Neural cell (in vitro differentiated cells): ENCODE measurements at regions not wholly inside any gene's neighbourhood (a gene's known extent, or its start where the extent isn't known, plus 50 kb on each side); places are given as distances from the start of the nearest gene placed in this dataset.
"Not testable (repeated sequence)": the region's sequence is repeated elsewhere in the genome, so short reads cannot be mapped to it uniquely, and the experiment has no call there.

Experiments
- H2AFZ ChIP-seq: fragments of 200-600, 300-800 bp; sonication (generic), shearing (Covaris generic); 2 replicates; pipeline ENCODE4 v1.6.0; 2014; ENCODE audit warnings: low read depth, mild to moderate bottlenecking, antibody characterized with exemption, low read length, moderate library complexity
- H3F3A ChIP-seq: fragments of 200-600 bp; shearing (Covaris generic); 2 replicates; pipeline ENCODE4 v1.6.1; 2016; ENCODE audit warnings: mild to moderate bottlenecking, moderate library complexity, mixed read lengths, antibody characterized with exemption, low read length; ENCODE audit not compliant: insufficient read depth, poor library complexity, severe bottlenecking
- H3K27ac ChIP-seq: fragments of 200-600, 300-800 bp; sonication (generic), shearing (Covaris generic); 2 replicates; pipeline ENCODE4 v1.5.1; 2014; ENCODE audit warnings: mild to moderate bottlenecking, low read length, moderate library complexity
- H3K27me3 ChIP-seq: fragments of 300-800, 200-600 bp; sonication (generic), shearing (Covaris generic); 2 replicates; pipeline ENCODE4 v1.6.0; 2014; ENCODE audit warnings: mild to moderate bottlenecking, low read depth, low read length, moderate library complexity; ENCODE audit not compliant: insufficient read depth
- H3K36me3 ChIP-seq: fragments of 300-800, 200-600 bp; sonication (generic), shearing (Covaris generic); 2 replicates; pipeline ENCODE4 v1.5.1; 2014; ENCODE audit warnings: mild to moderate bottlenecking, antibody characterized with exemption, low read length, moderate library complexity; ENCODE audit not compliant: insufficient read depth
- H3K4me2 ChIP-seq: fragments of 300-800, 200-600 bp; sonication (generic), shearing (Covaris generic); 2 replicates; pipeline ENCODE4 v1.6.0; 2014; ENCODE audit warnings: mild to moderate bottlenecking, low read length
- H3K4me3 ChIP-seq: fragments of 300-800, 200-600 bp; sonication (generic), shearing (Covaris generic); 2 replicates; pipeline ENCODE4 v1.5.1; 2014; ENCODE audit warnings: mild to moderate bottlenecking, low read length, moderate library complexity
- H3K79me2 ChIP-seq: fragments of 200-600 bp; shearing (Covaris generic); replicated peaks from 2 replicates; pipeline ENCODE4 v1.6.0; 2014; ENCODE audit warnings: mild to moderate bottlenecking, low read length, moderate library complexity; ENCODE audit not compliant: insufficient read depth
- H3K9ac ChIP-seq: fragments of 300-800, 200-600 bp; sonication (generic), shearing (Covaris generic); 2 replicates; pipeline ENCODE4 v1.6.1; 2016; ENCODE audit warnings: mild to moderate bottlenecking, low read length, mixed read lengths
- H3K9me2 ChIP-seq: fragments of 200-600 bp; shearing (Covaris generic); 2 replicates; pipeline ENCODE4 v1.6.1; 2016; ENCODE audit warnings: mild to moderate bottlenecking, low read length, mixed read lengths; ENCODE audit not compliant: insufficient read depth
- H3K9me3 ChIP-seq: fragments of 200-600, 300-800 bp; sonication (generic), shearing (Covaris generic); 2 replicates; pipeline ENCODE4 v1.6.1; 2016; ENCODE audit warnings: mild to moderate bottlenecking, mixed run types, low read length, moderate library complexity, mixed read lengths
- H4K20me1 ChIP-seq: fragments of 200-600 bp; shearing (Covaris generic); 2 replicates; pipeline ENCODE4 v1.6.1; 2016; ENCODE audit warnings: mild to moderate bottlenecking, mixed run types; ENCODE audit not compliant: insufficient read depth
- CTCF ChIP-seq: fragments of 450-650 bp; IDR thresholded peaks from 2 replicates; pipeline ENCODE4 v1.5.1; 2014; ENCODE audit warnings: antibody characterized with exemption, mild to moderate bottlenecking, moderate library complexity; ENCODE audit not compliant: poor library complexity, severe bottlenecking
- EP300 ChIP-seq: fragments of 450-650 bp; conservative IDR thresholded peaks from 2 replicates; pipeline ENCODE4 v1.6.1; 2014; ENCODE audit warnings: antibody characterized with exemption, mild to moderate bottlenecking, moderate library complexity; ENCODE audit not compliant: poor library complexity, severe bottlenecking
- EZH2 ChIP-seq: fragments of 200-600, 300-800 bp; shearing (Covaris generic), sonication (generic); IDR thresholded peaks from 2 replicates; pipeline ENCODE4 v1.6.1; 2014; ENCODE audit warnings: antibody characterized with exemption, low read length, borderline replicate concordance, mild to moderate bottlenecking; ENCODE audit not compliant: insufficient read depth, poor library complexity, severe bottlenecking
- MXI1 ChIP-seq: fragments of 450-650 bp; conservative IDR thresholded peaks from 2 replicates; pipeline ENCODE4 v1.6.1; 2014; ENCODE audit warnings: antibody characterized with exemption, mild to moderate bottlenecking; ENCODE audit not compliant: poor library complexity, severe bottlenecking
- POLR2AphosphoS5 ChIP-seq: IDR thresholded peaks from 2 replicates; pipeline ENCODE4 v1.6.1; 2012
- RAD21 ChIP-seq: fragments of 450-650 bp; conservative IDR thresholded peaks from 2 replicates; pipeline ENCODE4 v1.6.1; 2014; ENCODE audit warnings: antibody characterized with exemption, mild to moderate bottlenecking, moderate library complexity
- REST ChIP-seq: IDR thresholded peaks from 2 replicates; pipeline ENCODE4 v1.6.1; 2012; ENCODE audit warnings: borderline replicate concordance
- SMC3 ChIP-seq: fragments of 450-650 bp; conservative IDR thresholded peaks from 2 replicates; pipeline ENCODE4 v1.6.1; 2014; ENCODE audit warnings: antibody characterized with exemption, mild to moderate bottlenecking, moderate library complexity; ENCODE audit not compliant: poor library complexity
- TAF1 ChIP-seq: IDR thresholded peaks from 2 replicates; pipeline ENCODE4 v1.6.1; 2012; ENCODE audit warnings: low read depth

GRCh38 chr16:48059936-48060335, 95.9 kb downstream of the ABCC12 start:
- Histone ChIP-seq H3F3A (no peaks in the 10 kb centered on the region), H3K9ac (no peak overlapping the region), H3K4me2 (no peak overlapping the region), H3K9me2 (no peaks in the 10 kb centered on the region), H4K20me1 (no peaks in the 10 kb centered on the region), H3K27me3 (no peaks in the 10 kb centered on the region), H3K9me3 (no peaks in the 10 kb centered on the region), H3K27ac (no peak overlapping the region), H2AFZ (no peak overlapping the region), H3K79me2 (no peaks in the 10 kb centered on the region), H3K4me3 (no peak overlapping the region), H3K36me3 (no peaks in the 10 kb centered on the region)
- TF ChIP-seq TAF1: no peak
- no peak for TF ChIP-seq REST
- no peak for TF ChIP-seq RAD21
- no peak for TF ChIP-seq EP300
- TF ChIP-seq POLR2AphosphoS5: no peak
- TF ChIP-seq MXI1: no peak

GRCh38 chr16:48059190-48059589, 96.6 kb downstream of the ABCC12 start:
- H3K27me3 ChIP-seq, H3K27ac ChIP-seq, H3K79me2 ChIP-seq, H3F3A ChIP-seq, H3K4me3 ChIP-seq, H4K20me1 ChIP-seq, H3K9ac ChIP-seq, H3K9me3 ChIP-seq, H3K36me3 ChIP-seq, H3K4me2 ChIP-seq, H3K9me2 ChIP-seq, H2AFZ ChIP-seq: not testable (repeated sequence)

- H3K27ac ChIP-seq: no peak overlapping the region
Observed at GRCh38 chr16:48057048-48057447, 98.7 kb downstream of the ABCC12 start.

More at GRCh38 chr16:48057048-48057447, 98.7 kb downstream of the ABCC12 start:
- TF ChIP-seq SMC3: no peak
- no peak for TF ChIP-seq POLR2AphosphoS5
- no peak for TF ChIP-seq TAF1
- TF ChIP-seq REST: no peak
- TF ChIP-seq EZH2: no peak
- TF ChIP-seq MXI1: no peak
- no peak for TF ChIP-seq CTCF
- no peak for TF ChIP-seq EP300
- TF ChIP-seq RAD21: no peak
- Histone ChIP-seq H3K79me2 (no peaks in the 10 kb centered on the region), H3K9me3 (no peaks in the 10 kb centered on the region), H3K9me2 (no peaks in the 10 kb centered on the region), H3K27me3 (no peaks in the 10 kb centered on the region), H3F3A (no peaks in the 10 kb centered on the region), H2AFZ (no peak overlapping the region), H3K36me3 (no peaks in the 10 kb centered on the region), H3K9ac (no peak overlapping the region), H3K4me3 (no peak overlapping the region), H3K4me2 (no peak overlapping the region), H4K20me1 (no peaks in the 10 kb centered on the region)
